Peyer's patch (tissue), 4 donors: ENCODE measurements at regions not wholly inside any gene's neighbourhood (a gene's known extent, or its start where the extent isn't known, plus 50 kb on each side); places are given as distances from the start of the nearest gene placed in this dataset.

Source experiments
- POLR2A ChIP-seq, 2 donors: fragments of 450-650 bp; IDR thresholded peaks; one replicate each; pipeline ENCODE4 v1.5.1; 2017; ENCODE audit warnings: antibody characterized with exemption in 2 of 2, mild to moderate bottlenecking in 2 of 2, moderate library complexity in 2 of 2
- TF ChIP-seq, protein P1 (sequence below), 6 experiments: fragments of 450-650 bp in 4 of 6; fragments of 200-600 bp in 2 of 6; sonication (generic) in 1 of 6; IDR thresholded peaks; one replicate each; pipeline ENCODE4 v1.5.1; 2017 to 2019; ENCODE audit warnings: antibody characterized with exemption in 6 of 6, mild to moderate bottlenecking in 3 of 6, moderate library complexity in 1 of 6

DNA sequence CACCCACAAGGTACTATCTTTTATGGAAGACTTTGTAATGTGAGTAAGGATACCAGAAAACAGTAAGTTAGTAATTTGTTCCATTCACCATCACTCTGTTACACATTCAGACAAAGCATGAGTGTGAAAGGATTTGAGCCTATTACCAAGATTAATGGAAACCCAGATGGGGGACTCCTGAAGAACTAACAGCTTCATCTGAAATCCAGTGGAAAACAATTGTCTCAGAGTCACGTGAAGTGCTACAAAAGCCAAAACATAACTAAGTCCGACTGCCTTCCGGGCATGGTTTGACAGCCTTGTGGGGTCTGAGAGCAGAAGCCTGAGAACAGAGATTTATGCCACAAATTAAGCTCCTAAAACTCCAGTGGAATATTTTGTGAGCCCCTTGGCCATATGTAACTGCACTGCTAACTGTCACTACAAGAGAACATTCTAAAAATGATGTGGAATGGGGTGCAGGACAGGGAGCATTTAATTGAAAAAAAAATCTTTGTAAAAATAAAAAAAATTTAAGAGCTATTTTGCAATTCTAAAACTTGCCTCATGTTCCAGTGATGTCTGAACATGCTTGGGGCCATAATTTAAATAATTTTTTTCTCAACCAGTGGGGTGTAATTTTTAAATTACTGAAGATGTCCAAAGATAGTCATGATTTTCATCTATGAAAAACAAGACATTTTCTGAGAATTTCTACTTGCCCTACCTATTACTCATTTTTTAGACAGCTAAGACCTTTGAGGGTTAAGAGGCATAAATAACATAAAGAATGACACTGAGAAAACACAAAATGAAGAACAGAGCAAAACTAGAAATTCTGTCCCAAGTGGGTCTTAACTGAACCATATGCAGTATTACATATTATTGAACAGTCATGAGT lies 555.0 kb downstream of the INHBA start:
- TF ChIP-seq POLR2A (IDR thresholded peaks at IDR 0.05), result no peak
- TF ChIP-seq, protein P1, sequence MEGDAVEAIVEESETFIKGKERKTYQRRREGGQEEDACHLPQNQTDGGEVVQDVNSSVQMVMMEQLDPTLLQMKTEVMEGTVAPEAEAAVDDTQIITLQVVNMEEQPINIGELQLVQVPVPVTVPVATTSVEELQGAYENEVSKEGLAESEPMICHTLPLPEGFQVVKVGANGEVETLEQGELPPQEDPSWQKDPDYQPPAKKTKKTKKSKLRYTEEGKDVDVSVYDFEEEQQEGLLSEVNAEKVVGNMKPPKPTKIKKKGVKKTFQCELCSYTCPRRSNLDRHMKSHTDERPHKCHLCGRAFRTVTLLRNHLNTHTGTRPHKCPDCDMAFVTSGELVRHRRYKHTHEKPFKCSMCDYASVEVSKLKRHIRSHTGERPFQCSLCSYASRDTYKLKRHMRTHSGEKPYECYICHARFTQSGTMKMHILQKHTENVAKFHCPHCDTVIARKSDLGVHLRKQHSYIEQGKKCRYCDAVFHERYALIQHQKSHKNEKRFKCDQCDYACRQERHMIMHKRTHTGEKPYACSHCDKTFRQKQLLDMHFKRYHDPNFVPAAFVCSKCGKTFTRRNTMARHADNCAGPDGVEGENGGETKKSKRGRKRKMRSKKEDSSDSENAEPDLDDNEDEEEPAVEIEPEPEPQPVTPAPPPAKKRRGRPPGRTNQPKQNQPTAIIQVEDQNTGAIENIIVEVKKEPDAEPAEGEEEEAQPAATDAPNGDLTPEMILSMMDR (IDR thresholded peaks at IDR 0.05), result no peak
